ENCODE measurements at regions not wholly inside any gene's neighbourhood (a gene's known extent, or its start where the extent isn't known, plus 50 kb on each side); places are given as distances from the start of the nearest gene placed in this dataset.
"Not testable (repeated sequence)": the region's sequence is repeated elsewhere in the genome, so short reads cannot be mapped to it uniquely, and the experiment has no call there.

DNA sequence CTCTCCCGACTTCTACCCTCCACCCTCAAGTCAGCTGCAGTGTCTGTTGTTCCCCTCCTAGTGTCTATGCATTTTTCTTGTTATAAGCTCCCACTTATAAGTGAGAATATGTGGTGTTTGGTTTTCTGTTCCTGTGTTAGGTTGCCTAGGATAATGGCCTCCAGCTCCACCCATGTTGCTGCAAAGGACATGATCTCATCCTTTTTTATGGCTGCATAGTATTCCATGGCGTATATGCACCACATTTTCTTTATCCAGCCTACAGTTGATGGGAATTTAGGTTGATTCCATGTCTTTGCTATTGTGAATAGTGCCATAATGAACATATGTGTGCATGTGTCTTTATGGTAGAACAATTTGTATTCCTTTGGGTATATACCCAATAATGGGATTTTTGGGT lies 80.7 kb downstream of the SPTSSA start:
- DNase-seq (ENCODE audit: low read depth) = not testable (repeated sequence)

DNA sequence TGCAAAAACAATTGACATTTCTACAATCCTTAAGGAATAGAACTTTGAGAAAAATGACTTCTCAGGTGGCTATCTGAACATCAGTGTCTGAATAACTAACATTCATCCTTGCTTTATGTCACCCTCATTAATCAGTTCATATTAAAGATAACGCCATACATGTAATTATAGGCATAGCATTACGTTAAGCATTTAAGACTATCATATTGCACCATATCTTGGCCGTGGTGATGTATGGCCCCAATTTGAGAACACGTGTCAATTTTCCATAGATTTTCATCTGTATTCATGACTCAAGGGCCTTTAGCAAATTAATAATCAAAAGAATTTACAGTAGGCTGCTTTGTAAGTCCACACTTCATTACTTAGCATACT lies 81.6 kb downstream of the SPTSSA start:
- DNase-seq (ENCODE audit: low read depth) = no peak

- DNase-seq (ENCODE audit: low read depth) = no peak
Measured at GRCh38 chr14:34379816-34380470, 82.1 kb downstream of the SPTSSA start.

- DNase-seq (ENCODE audit: low read depth) = no peak
Measured at GRCh38 chr14:34376649-34377267, 85.3 kb downstream of the SPTSSA start.

DNA sequence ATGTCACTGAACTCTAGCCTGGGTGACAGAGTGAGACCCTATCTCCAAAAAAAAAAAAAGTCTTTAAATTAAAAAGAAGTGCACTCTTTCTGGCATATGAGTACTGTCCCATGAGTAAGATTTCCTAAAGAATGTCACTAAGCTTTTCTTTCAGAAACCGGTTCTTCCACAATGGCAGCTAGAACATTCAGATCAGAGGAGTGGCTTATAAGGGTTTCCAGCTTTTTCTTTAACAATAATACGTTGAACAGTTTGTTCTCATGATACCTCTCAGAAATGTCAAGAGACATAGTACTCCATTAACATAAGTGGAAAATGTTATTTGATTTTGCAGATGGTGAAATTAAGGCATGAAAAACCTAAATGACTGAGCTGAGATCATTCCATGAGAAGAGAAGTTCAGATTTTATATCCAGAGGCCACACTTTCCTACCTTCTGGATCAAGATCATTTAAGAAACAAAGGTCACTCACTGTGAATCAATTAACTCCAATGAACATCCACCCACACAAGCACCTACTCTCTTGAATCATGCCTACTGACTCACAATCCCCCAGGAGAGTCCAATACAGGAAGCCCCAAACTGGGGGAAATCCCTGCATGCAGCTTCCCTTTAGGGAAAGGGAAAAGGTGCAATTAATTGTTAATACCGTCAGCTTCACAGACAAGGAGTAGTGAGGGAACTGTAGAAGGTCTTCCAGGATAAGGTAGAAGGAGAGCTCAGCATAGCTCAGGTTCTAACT lies 86.9 kb downstream of the SPTSSA start:
- peak; percentile 67 for DNase-seq (ENCODE audit: low read depth)

- DNase-seq (ENCODE audit: low read depth) = no peak
Measured at GRCh38 chr14:34373191-34373590, 88.8 kb downstream of the SPTSSA start.

DNA sequence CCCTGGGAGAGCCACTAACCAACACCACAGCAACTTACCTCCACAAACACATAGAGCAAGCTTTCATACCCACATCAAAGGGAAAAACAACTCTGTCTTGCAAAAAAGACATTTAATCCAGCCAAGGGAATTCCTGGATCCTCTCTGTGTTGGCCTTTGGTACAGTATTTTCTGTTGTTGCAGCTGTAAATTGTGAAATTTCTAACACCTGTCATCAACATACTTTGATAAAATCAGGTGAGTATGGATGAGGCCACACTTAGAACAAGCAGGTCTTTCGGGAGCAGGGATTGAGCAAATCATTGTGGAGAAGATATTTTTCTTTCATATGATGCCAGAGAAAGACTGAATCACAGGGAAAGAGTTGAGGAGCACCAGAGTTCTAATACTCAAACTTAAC lies 89.3 kb downstream of the SPTSSA start:
- no peak for DNase-seq (ENCODE audit: low read depth)

GRCh38 chr14:34369648-34370030 lies 92.4 kb downstream of the SPTSSA start:
- DNase-seq (ENCODE audit: low read depth) = no peak

GRCh38 chr14:34368971-34369647 lies 92.9 kb downstream of the SPTSSA start:
- no peak for DNase-seq (ENCODE audit: low read depth)

DNA sequence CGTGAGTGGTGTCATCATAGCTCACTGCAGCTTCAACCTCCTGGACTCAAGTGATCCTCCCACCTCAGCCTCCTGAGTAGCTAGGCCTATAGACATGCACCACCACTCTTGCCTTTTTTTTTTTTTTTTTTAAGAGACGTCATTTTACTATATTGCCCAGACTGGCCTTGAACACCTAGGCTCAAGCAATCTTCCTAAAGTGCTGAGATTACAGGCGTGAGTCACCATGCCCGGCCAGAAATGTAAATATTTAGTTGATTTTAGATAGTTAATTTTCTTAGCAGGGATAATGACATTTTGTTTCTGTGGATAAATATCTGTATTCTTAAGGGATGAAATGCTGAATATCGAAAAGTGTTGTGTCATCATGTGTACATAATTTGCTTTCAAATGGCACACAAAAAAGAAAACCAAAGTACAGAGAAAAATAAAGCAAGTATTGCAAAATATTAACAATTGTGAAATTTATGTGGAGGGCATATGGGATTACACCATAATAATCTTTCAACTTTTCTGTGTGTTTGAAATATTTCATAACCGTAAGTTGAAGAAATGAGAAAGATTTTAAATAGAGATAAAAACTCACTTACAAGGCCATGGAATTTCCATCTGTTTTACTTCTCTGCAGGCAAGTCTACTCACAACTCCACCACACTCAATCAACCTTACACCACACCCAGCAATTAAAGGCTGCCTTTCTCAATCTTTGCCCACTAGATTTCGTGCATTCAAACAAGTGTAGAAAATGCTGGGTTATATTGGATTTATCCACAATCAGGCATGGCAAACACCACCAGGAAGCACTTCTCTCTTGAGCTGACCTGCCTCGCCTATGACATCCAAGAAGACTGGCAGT lies 93.7 kb downstream of the SPTSSA start:
- no peak for DNase-seq (ENCODE audit: low read depth)

DNA sequence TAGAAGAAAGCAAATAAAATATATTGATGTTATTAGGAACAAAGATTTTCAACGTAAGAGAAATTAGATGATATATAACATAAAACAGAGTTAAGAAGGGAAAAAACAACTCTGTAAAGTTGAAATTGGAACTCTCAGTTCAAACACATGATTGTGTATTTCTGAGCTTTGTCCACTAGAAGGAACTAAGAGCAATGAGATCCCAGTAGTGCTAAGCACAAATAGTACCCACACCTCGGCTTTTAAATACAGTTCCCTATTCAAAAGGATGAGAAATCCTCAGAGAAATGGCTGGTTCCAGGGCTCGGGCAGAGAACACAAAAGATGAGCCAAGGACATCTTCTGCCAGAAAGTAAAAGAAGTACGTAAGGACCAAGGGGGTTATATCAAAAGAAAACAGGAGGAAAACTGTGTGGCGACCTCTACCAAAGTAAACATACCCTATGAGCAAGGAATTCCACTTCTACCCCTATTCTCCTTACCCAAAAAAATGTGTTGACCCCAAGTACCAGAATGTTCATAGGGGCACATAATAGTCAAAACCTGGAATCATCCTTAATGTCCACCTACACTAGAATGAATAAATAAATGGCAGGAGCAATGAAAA lies 96.6 kb downstream of the SPTSSA start:
- no peak for DNase-seq (ENCODE audit: low read depth)

- DNase-seq (ENCODE audit: low read depth) = peak; percentile 18
Measured at GRCh38 chr14:34364201-34364600, 97.8 kb downstream of the SPTSSA start.

- DNase-seq (ENCODE audit: low read depth) = peak; percentile 21
Measured at GRCh38 chr14:34363733-34364134, 98.3 kb downstream of the SPTSSA start.

- DNase-seq (ENCODE audit: low read depth) = no peak
Measured at GRCh38 chr14:34362641-34363251, 99.3 kb downstream of the SPTSSA start.

DNA sequence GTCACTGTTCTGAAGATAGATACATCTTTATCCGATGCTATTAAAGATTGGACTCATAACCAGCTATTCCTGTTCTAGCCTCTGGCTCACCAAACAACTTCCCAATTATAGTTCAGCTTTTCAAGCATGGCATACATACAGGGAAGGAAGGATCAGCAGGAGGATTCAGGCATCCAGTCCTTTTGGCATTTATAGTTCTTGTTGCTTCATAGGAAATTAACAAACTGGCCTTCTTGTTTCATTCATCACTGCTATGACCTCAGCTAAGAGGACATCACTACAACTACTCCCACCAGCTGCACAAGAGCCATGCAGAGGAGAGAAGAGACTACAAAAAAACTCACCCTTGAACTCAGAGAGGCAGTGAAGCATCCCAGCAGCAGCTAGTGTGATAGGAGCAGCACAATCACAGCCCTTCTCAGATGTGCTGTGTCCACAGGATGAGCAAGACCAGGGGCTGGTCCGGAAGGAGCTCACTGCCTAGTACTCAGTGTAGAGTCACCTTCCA lies 100.5 kb downstream of the SPTSSA start:
- DNase-seq (ENCODE audit: low read depth) = no peak

GRCh38 chr14:34359420-34360117 lies 102.5 kb downstream of the SPTSSA start:
- peak; percentile 17 for DNase-seq (ENCODE audit: low read depth)

DNA sequence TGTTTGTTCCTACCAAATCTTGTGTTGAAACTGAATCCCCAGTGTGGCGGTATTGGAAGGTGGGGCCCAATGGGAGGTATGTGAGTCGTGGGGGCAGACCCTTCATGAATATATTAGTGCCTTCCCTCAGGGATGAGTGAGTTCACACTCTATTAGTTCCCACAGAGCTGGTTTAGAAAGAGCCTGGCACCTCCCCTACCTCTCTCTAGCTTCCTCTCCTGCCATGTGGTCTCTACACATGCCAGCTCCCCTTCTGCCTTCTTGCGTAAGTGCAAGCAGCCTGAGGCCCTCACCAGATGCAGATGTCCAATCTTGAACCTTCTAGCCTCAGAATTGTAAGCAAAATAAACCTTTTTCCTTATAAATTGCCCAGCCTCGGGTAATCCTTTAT lies 105.8 kb downstream of the SPTSSA start:
- peak; percentile 61 for DNase-seq (ENCODE audit: low read depth)

GRCh38 chr14:34355584-34356263 lies 106.3 kb downstream of the SPTSSA start:
- DNase-seq (ENCODE audit: low read depth) = peak; percentile 89

GRCh38 chr14:34354556-34354955 lies 107.5 kb downstream of the SPTSSA start:
- peak; percentile 23 for DNase-seq (ENCODE audit: low read depth)
